HG03342 (cell line): ENCODE measurements at regions not wholly inside any gene's neighbourhood (a gene's known extent, or its start where the extent isn't known, plus 50 kb on each side); places are given as distances from the start of the nearest gene placed in this dataset.
A peak's percentile ranks its signal among the peaks of the same experiment; 100 is the strongest.

Experiments
- ATAC-seq: cut with Tn5 transposase; IDR thresholded peaks from one replicate; pipeline ENCODE4 v1.9.1; 2021; ENCODE audit warnings: mild to moderate bottlenecking, moderate library complexity; ENCODE audit not compliant: unreplicated experiment

DNA sequence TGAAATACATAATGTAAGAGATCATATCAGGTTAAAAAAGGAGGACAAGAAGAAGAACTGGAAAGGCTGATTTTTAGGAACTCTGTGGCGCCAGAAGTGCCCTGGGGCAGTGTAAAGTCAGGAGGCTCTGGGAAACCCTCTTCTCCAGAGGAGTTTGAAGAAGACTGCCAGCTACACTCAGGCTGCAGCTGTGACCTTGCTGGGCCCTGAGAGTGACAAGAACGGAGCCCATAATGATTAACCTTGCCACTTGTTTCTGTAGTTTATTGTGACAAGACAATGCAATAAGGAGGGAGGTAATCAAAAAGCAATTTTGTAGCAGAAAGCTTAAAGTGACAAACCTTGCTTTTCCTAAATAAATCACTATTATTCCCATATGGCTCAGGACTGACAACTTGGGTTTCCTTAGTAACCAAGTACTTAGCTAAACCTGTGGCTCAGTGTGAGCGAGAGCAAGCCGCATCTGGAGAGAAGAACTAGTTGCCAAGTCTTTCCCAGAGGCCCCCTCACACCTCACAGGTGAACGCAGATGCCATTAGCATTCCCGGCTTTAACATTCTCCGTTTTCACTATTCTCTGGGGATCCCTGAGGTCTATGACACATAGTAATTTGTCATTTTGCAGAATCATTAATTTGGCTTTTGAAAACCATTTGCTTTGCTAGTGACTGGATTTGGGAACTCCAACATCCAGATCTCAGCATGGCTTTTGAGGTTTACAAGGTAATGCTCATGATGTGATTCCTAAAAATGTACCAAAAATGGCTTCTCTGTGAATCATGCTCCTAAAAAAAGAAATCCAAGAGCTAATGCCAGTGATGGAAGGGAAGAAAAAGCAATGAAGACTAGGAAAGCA lies 115.9 kb downstream of the OMA1 start:
- no peak for ATAC-seq

DNA sequence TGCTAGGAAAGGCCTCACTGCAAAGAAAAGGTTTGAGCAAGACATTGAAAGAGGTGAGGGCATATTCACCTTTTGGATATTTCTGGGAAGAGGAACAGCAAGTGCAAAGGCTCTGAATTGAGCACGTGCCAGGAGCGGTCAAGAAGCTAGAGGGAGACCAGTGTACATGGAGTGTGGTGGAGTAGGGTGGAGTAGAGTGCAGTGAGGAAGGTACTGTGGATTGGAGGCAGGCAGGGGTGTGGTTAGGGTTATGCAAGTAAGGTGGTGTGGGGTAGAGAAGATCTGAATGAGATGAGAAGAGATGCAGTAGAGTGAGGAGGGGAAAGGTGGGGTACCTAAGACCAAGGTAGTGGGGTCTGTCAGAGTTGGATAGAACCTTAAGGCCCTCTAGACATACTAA lies 119.6 kb downstream of the OMA1 start:
- ATAC-seq: no peak

DNA sequence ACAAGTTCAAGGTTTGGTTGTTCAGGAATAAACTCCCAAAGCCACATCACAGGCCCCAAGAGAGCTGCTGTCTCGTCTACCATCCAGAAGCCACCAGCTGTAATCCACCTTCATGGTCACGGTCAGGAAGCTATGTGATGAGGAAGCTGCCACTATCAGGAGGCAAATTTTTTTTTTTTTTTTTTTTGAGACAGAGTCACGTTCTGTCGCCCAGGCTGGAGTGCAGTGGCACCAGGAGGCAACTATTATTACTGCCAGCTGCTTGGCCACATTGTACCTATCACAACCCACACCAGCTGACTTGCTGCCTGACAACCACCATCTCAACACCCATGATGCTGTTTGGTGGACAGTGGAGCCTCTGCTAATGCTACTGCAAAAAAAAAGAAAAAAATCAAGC lies 124.1 kb downstream of the OMA1 start:
- ATAC-seq: no peak

DNA sequence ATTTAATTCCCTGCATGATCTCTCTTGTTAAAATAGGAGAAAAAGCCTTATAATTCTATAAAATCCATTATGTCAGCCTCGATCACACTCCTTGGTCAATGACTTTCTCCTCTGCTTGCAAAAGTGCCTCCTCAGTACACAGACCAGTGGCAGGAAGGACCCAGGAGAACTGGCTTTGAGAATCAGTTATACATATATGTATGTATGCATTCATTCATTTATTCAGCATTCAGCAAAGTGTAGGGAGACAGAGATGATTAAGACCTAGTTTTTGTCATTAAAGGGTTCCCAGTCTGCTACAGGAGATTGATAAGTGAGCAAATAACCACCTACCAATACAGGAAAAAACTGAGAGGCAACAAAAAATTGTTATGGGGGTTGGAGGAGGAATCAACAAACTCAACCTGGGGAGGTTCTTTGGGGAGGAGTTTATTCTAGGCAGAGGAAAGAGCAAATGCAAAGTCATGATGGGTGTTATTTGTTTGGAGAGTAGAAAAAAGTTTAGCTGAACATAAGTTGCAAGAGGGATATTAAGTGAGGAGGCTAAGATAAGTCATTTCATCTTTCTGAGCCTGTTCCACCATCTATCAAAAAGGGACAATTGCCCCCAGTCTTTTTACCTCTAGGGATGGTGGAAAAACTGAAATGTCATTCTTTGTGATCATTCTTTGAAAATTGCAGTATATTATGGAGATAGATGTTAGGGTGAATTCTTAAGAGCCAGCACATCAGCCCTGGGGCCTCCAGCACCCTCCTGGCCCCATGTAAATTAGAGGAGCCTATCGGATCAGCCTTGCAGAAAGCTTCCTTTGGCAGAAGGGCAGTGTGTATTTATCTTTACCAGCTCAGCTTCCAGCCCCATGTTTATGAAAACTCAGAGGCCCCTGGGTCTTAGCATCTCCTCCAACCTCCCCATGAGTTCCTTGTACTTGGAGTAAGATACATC lies 128.0 kb downstream of the OMA1 start:
- ATAC-seq: no peak

DNA sequence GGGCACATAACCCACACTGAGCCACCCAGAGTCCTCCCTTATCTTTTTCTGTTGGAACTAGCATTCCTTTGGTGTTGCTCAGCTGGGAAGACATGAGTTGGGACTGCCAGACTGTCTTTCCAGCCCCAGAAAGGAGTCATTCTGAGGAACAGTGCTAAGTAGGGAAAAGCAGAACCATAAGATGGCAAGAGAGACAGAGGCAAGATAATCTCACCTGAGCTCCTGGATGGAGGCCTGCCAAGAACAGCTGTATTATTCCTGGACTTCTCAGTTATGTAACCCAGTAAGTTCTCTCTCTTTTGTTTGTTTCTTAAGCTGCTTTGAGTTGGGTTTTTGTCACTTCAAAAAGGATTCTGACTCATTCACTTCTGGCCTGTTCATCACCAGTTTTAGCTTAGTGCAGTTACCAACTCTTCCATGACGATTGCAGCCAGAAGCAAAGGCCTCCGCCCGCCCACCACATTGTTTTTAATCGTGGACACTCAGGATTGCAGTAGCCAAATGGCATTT lies 134.4 kb downstream of the OMA1 start:
- no peak for ATAC-seq

DNA sequence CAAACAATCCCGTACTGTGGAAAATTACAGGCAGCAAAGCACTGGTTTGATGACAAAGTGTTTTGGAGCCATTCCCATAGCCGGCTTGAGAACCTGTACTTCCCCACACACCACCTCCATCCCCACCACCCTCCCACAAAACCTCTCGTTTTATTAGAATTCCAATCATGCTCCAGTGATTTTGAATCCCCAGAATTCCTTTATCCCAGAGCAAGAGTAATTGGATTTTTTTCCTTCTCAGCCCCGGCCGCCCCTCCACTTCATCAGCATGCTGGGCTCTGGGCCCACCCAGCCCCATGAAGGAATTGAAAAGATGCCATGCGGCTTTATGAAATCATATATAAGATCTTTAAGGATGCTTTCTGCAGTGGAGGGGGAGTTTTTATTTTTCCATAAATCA lies 136.6 kb downstream of the OMA1 start:
- no peak for ATAC-seq

GRCh38 chr1:58409336-58409735 lies 137.2 kb downstream of the OMA1 start:
- no peak for ATAC-seq

DNA sequence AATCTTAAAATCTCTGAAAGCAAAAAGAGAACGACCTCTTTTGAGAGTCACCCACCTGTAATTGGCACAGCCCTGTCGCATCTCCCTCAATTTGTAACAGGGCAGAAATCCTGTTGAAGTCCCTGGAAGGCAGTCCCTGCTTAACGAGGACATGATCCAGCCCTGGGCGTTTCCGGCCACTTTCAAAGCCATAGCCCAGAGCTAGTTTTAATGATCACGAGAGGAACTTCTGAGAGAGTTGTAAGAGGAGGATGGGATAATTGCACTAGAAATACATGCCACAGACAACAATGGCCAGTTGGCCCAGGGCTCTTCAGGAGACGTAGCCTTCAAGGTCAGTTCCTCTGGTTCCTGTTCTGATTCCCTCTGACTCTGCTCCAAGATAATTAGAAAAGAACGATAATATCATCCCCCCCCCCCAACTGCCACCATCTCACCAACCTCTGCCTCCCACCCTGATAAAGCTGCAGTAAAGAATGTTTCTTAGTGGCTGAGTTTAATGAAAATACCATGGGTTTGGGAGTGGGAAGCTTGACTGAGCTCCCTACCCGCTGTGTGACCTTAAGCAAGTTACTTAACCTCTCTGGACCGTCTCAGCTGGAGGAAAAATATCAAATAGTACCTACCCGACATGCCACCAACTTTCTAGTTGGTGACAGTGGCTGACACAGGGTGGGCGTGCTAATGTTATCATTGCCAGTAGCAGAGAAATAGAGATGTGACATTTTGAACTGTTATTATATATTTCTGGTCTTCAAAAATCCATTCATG lies 140.0 kb downstream of the OMA1 start:
- ATAC-seq: no peak

DNA sequence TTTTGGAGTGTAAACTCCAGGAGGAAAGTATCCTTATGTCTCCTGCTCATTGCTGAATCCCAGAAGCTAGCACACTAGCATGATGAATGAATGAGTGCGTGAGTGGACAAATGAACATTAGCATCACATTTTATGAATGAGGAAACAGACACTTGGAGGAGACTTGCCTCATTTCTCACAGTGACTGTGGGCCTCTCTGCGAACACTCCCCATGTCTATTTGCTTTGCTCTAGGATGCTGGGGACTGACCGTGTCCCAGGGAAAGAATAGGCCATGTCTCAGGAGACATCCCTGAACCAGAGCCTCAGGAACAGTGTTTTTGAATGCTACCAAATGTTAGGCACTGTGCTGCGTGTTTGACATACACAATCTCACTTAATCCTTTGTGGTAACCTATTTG lies 140.9 kb downstream of the OMA1 start:
- ATAC-seq: no peak

DNA sequence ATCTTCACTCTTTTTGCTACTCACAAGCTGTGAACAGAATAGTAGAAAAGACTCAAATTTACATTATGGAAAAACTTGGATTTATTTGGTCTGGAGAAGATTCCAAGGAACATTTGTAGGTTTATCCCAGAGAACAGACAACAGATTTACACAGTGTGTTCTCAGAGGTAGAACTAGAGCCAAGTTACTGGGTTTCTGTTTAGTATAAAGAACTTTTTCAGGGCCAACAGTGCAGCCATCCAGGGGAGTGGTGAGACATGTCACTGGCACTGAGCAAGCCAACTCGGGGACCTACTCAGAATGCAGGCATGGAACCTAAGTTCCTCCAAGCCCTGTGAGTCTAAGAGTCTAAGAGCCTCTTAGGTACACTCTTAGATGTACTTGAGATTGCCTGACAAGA lies 142.6 kb downstream of the OMA1 start:
- no peak for ATAC-seq

GRCh38 chr1:58402444-58402843 lies 144.1 kb downstream of the OMA1 start:
- ATAC-seq: no peak

- no peak for ATAC-seq
Measured at GRCh38 chr1:58401991-58402390, 144.5 kb downstream of the OMA1 start.

- no peak for ATAC-seq
Measured at GRCh38 chr1:58399176-58399575, 147.3 kb downstream of the OMA1 start.

GRCh38 chr1:58398714-58399113 lies 147.8 kb downstream of the OMA1 start:
- ATAC-seq: no peak

DNA sequence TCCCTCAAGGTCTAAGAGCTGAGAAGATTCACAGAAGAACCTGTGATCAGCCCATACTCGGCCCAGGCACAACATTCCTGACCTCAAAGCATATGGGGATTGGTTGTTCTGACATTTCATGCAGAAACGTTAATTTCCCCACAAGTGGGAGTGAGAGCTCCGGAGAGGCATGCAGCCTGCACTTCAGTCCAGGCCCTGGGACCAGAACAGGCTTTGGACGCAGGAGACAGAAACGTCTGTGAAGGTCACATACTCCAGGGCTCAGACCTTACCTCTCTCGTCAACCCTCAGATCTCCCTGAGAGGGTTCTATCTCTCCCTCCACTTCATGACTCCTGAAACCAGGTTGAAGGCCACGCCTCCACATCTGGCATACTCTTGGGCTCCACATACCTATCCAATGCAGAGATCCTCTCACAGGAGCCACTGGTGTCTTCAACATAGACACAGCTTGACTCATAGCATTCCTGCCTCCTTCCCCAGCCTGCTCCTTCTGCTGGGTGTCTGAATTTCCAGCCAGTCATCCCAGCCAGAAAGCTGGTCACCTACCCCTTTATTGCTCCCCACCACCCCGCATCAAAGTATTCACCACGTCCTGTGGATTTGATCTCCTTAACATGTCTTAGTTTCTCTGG lies 149.2 kb downstream of the OMA1 start:
- ATAC-seq: no peak

- ATAC-seq: no peak
Measured at GRCh38 chr1:58396150-58396549, 150.4 kb downstream of the OMA1 start.

DNA sequence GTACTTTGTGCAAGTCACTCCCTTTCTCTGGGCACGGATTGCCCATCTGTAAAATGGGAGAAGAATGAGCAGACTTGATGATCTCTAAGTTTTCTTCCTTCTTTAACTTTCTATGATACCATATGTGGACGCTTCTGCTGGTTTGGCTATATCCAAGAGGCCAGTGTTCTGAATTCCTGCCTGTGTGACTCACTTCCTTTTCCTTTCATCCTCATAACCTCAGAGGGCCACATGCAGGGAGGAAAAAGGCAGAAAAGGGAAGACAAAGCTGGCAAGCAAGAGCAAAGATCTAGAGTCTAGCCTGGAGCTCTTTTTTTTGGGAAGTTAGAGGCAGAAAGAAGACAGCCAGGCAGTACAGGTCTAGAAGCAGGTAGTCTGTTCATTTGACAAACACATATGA lies 151.2 kb downstream of the OMA1 start:
- ATAC-seq: no peak

- ATAC-seq: peak; percentile 77
Measured at GRCh38 chr1:58392083-58392482, 154.4 kb downstream of the OMA1 start.

- ATAC-seq: no peak
Measured at GRCh38 chr1:58391514-58391913, 155.0 kb downstream of the OMA1 start.

GRCh38 chr1:58391056-58391455 lies 155.5 kb downstream of the OMA1 start:
- ATAC-seq: no peak
